Gastroesophageal sphincter (tissue), 4 donors: ENCODE measurements at regions not wholly inside any gene's neighbourhood (a gene's known extent, or its start where the extent isn't known, plus 50 kb on each side); places are given as distances from the start of the nearest gene placed in this dataset.

ENCODE experiments used
- ATAC-seq: fragments of 150-250 bp; one replicate; pipeline ENCODE4 v1.9.1; 2016; ENCODE audit warnings: mild to moderate bottlenecking, moderate library complexity
- H3K27ac ChIP-seq, 4 donors: fragments of 200-600 bp; sonication (generic) in 3 of 4; 1 replicate in 3 of 4; 2 replicates in 1 of 4; pipeline ENCODE4 v1.5.1; 2016 to 2019
- H3K27me3 ChIP-seq: fragments of 200-600 bp; sonication (generic); one replicate; pipeline ENCODE4 v1.5.1; 2019
- H3K36me3 ChIP-seq, 2 donors: fragments of 200-600 bp; sonication (generic); one replicate each; pipeline ENCODE4 v1.5.1; 2019; ENCODE audit warnings: control low read depth in 1 of 2
- H3K4me1 ChIP-seq, 3 donors: fragments of 200-600 bp; sonication (generic); 1 replicate in 2 of 3; 2 replicates in 1 of 3; pipeline ENCODE4 v1.5.1; 2016 to 2019; ENCODE audit warnings: control low read depth in 2 of 3
- H3K4me3 ChIP-seq, 2 donors: fragments of 200-600 bp; sonication (generic); one replicate each; pipeline ENCODE4 v1.5.1; 2019; ENCODE audit warnings: mild to moderate bottlenecking in 1 of 2, moderate library complexity in 1 of 2
- H3K9me3 ChIP-seq, 3 donors: fragments of 200-600 bp; sonication (generic); one replicate each; pipeline ENCODE4 v1.5.1; 2017 to 2019; ENCODE audit warnings: control low read depth in 2 of 3
- EP300 ChIP-seq: sonication (generic); formaldehyde crosslinking; IDR thresholded peaks from one replicate; pipeline ENCODE4 v1.6.1; 2017; ENCODE audit warnings: antibody characterized with exemption, mild to moderate bottlenecking
- POLR2A ChIP-seq, 2 donors: fragments of 450-650 bp; IDR thresholded peaks; one replicate each; pipeline ENCODE4 v1.6.1; 2017; ENCODE audit warnings: antibody characterized with exemption in 2 of 2, mild to moderate bottlenecking in 2 of 2, moderate library complexity in 1 of 2
- POLR2AphosphoS5 ChIP-seq: sonication (generic); formaldehyde crosslinking; IDR thresholded peaks from one replicate; pipeline ENCODE4 v1.6.1; 2017; ENCODE audit warnings: antibody characterized with exemption
- WGBS, 2 donors: methylation state at CpG; one replicate each; pipeline ENCODE4 v1.1.5; 2018; ENCODE audit warnings: low coverage in 1 of 2; 5-methylcytosine and 5-hydroxymethylcytosine counted together
- TF ChIP-seq, protein P1 (sequence below), 4 experiments: fragments of 200-600 bp in 2 of 4; fragments of 450-650 bp in 2 of 4; sonication (generic) in 1 of 4; IDR thresholded peaks; one replicate each; pipeline ENCODE4 v1.5.1; 2017 to 2019; ENCODE audit warnings: antibody characterized with exemption in 4 of 4, mild to moderate bottlenecking in 2 of 4, moderate library complexity in 2 of 4

DNA sequence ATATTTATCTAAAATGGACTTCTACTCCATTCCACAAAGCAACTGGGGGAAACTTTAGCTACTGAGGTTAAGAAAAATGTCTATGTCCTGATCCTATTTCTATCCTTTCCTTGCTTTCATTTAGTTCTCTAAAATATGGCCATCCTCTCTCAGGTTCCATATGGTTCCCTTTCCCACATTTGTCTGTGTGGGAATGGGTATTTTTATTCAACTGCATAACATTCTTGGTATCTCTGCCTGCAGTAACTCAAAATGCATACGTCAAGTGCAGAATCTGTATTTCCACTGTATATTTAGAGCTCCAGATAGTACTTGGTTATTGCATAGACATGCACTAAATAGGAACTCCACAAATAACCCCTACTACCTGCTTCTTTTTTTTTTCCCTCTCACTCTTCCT is 130.6 kb upstream of the BTG1 start:
- 100% methylated on average over 1 of the region's 1 CpG; no CpG with 5 or more reads in 1 of the 2 donors for whole genome bisulfite sequencing, 2 donors
- Histone ChIP-seq H3K4me1 (peaks cover 0 to 8% (median 0%) of the 10 kb centered on the region in 3 donors), H3K36me3 (no peaks in the 10 kb centered on the region), H3K27ac (no peak overlapping the region), H3K4me3 (no peak overlapping the region), H3K9me3 (no peaks in the 10 kb centered on the region), H3K27me3 (no peaks in the 10 kb centered on the region)
- ATAC-seq: no peak
- no peak for TF ChIP-seq POLR2AphosphoS5
- TF ChIP-seq, protein P1, sequence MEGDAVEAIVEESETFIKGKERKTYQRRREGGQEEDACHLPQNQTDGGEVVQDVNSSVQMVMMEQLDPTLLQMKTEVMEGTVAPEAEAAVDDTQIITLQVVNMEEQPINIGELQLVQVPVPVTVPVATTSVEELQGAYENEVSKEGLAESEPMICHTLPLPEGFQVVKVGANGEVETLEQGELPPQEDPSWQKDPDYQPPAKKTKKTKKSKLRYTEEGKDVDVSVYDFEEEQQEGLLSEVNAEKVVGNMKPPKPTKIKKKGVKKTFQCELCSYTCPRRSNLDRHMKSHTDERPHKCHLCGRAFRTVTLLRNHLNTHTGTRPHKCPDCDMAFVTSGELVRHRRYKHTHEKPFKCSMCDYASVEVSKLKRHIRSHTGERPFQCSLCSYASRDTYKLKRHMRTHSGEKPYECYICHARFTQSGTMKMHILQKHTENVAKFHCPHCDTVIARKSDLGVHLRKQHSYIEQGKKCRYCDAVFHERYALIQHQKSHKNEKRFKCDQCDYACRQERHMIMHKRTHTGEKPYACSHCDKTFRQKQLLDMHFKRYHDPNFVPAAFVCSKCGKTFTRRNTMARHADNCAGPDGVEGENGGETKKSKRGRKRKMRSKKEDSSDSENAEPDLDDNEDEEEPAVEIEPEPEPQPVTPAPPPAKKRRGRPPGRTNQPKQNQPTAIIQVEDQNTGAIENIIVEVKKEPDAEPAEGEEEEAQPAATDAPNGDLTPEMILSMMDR (IDR thresholded peaks at IDR 0.05): no peak
- no peak for TF ChIP-seq EP300
- TF ChIP-seq POLR2A (IDR thresholded peaks at IDR 0.05): no peak

DNA sequence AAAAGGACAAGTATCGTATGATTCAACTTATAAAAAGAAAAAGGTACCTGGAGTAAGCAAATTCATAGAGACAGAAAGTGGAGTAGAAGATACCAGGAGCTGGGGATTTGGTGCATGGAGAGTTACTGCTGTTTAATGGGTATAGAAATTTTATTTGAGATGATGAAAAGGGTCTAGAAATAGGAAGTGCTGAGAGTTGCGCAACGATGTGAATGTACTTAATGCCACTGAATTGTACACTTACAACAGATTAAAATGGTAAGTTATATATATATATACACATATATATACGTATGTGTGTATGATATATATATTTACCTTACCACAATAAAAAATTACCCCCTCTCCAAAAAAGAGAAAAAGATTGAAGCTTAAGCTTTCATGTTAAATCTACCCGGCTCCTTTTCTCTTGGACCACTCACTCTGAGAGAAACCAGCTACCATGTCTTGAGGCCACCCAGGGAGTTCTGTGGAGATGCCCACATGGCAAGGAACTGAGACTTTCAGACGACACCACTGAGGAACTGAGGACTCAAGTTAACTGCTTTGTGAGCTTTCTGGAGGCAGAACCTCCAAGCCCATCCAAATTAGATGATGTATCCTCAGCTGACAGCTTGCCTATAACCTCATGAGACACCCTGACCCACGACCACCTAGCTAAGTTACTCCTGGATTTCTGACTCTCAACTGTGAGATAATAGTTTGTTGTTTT is 130.0 kb upstream of the BTG1 start:
- no peak for TF ChIP-seq POLR2A (IDR thresholded peaks at IDR 0.05)
- no peak for TF ChIP-seq POLR2AphosphoS5
- TF ChIP-seq, protein P1 (IDR thresholded peaks at IDR 0.05): no peak
- TF ChIP-seq EP300: no peak
- WGBS, 2 donors: 61 to 69% methylated on average over 7 of the region's 7 CpGs
- Histone ChIP-seq H3K9me3 (no peaks in the 10 kb centered on the region), H3K27me3 (no peaks in the 10 kb centered on the region), H3K4me1 (peaks cover 0 to 8% (median 0%) of the 10 kb centered on the region in 3 donors), H3K36me3 (no peaks in the 10 kb centered on the region), H3K4me3 (no peak overlapping the region), H3K27ac (no peak overlapping the region)
- ATAC-seq: no peak

DNA sequence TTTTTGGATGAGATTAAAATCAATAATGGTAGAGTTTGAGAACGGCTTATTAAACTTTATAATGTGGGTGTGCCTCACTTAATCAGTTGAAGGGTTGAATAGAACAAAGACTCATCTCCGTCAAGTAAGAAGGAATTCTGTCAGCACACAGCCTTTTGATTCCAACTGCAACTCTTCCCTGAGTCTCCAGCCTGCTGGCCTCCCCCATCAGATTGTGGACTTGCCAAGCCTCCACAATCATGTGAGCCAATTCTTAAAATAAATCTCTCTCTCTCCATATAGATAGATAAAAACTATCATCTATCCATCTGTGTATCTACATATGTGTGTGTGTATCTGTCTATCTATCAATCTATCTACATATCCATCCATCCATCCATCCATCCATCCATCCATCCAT is 127.4 kb upstream of the BTG1 start:
- H3K27me3 ChIP-seq: no peaks in the 10 kb centered on the region
- no peak overlapping the region for H3K4me3 ChIP-seq
- H3K9me3 ChIP-seq: no peaks in the 10 kb centered on the region
- ATAC-seq: no peak
- TF ChIP-seq POLR2AphosphoS5: no peak
- TF ChIP-seq, protein P1 (IDR thresholded peaks at IDR 0.05): no peak
- no peak for TF ChIP-seq EP300
- no peaks in the 10 kb centered on the region for H3K36me3 ChIP-seq
- no peaks in the 10 kb centered on the region for H3K4me1 ChIP-seq
- H3K27ac ChIP-seq: no peak overlapping the region
- 87 to 95% methylated on average over 2 of the region's 2 CpGs for WGBS, 2 donors

DNA sequence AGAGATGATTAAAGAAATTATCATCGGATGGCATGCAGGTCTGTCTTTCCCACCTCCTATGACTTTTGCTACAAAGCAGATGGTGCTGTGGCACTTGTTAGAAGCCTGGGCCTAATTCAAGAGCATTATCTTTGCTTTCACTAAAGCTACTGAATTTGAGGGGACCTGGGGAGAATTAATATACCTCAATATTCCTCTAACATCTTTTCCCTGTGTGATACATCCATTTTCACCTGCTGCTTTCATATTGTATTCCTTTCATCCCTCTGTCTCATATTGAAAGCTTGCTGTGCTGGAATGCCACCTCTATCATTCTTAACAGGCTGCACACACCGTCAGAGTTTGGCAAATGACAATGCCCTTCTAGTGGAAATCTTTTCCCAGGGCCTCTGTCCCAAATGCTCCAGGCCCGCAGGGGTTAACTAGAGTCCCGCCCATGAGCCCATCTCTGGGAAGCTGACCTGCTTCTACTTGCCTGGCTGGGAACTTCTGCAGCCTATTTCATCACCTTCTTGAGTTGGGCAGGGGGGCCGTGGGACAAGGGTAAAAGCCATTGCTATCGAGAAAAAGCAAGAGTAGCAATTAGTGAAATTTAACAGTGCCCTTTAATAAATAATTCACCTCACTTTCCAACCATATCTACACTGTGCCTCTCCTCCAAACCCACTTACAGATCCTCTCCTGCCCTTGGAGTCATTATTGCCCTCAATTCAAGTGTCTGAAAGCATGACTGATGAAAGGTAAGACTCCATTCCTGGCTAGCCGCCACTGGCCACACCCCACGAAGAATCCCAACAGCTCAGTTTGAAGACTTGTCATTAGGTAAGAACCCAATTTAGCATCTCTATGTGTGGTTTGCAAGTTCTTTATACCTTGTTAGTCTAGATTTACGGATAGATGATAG is 126.7 kb upstream of the BTG1 start:
- Histone ChIP-seq H3K27me3 (no peaks in the 10 kb centered on the region), H3K27ac (no peak overlapping the region), H3K9me3 (no peaks in the 10 kb centered on the region), H3K4me1 (no peaks in the 10 kb centered on the region), H3K4me3 (no peak overlapping the region), H3K36me3 (no peaks in the 10 kb centered on the region)
- 73 to 74% methylated on average over 9 of the region's 9 CpGs for WGBS, 2 donors
- ATAC-seq: no peak
- TF ChIP-seq POLR2AphosphoS5 (no peak), EP300 (no peak), POLR2A (IDR thresholded peaks at IDR 0.05) (no peak)
- TF ChIP-seq, protein P1 (IDR thresholded peaks at IDR 0.05): no peak
